NT2/D1 (cell line): ENCODE measurements at regions not wholly inside any gene's neighbourhood (a gene's known extent, or its start where the extent isn't known, plus 50 kb on each side); places are given as distances from the start of the nearest gene placed in this dataset.
"Not testable (repeated sequence)": the region's sequence is repeated elsewhere in the genome, so short reads cannot be mapped to it uniquely, and the experiment has no call there.

ENCODE experiments used
- DNase-seq: peaks from one replicate; pipeline ENCODE4 v3.0.0-alpha.2; 2011; ENCODE audit warnings: low read depth, low spot score
- H3K27me3 ChIP-seq: 2 replicates; pipeline ENCODE4 v1.6.0; 2011; ENCODE audit warnings: mild to moderate bottlenecking; ENCODE audit not compliant: insufficient read length, insufficient read depth
- H3K36me3 ChIP-seq: 2 replicates; pipeline ENCODE4 v1.6.1; 2011; ENCODE audit warnings: mild to moderate bottlenecking, low read length, mixed read lengths; ENCODE audit not compliant: insufficient read depth, insufficient read length
- H3K4me1 ChIP-seq: 2 replicates; pipeline ENCODE4 v1.5.1; 2011; ENCODE audit not compliant: insufficient read depth, insufficient read length
- H3K4me3 ChIP-seq: 2 replicates; pipeline ENCODE4 v1.5.1; 2011; ENCODE audit warnings: low read depth; ENCODE audit not compliant: insufficient read length
- H3K9ac ChIP-seq: 2 replicates; pipeline ENCODE4 v1.6.0; 2011; ENCODE audit warnings: low read depth; ENCODE audit not compliant: insufficient read length
- H3K9me3 ChIP-seq: 2 replicates; pipeline ENCODE4 v1.5.1; 2011; ENCODE audit warnings: mild to moderate bottlenecking, low read length; ENCODE audit not compliant: insufficient read depth
- SUZ12 ChIP-seq: IDR thresholded peaks from 2 replicates; pipeline ENCODE4 v1.6.1; 2011; ENCODE audit not compliant: insufficient read length, insufficient read depth; ENCODE audit errors: extremely low read depth
- YY1 ChIP-seq: IDR thresholded peaks from 2 replicates; pipeline ENCODE4 v1.6.1; 2011; ENCODE audit not compliant: insufficient read length, insufficient read depth
- ZNF274 ChIP-seq: IDR thresholded peaks from 2 replicates; pipeline ENCODE4 v1.6.1; 2011; ENCODE audit warnings: mild to moderate bottlenecking, low read depth, low read length

DNA sequence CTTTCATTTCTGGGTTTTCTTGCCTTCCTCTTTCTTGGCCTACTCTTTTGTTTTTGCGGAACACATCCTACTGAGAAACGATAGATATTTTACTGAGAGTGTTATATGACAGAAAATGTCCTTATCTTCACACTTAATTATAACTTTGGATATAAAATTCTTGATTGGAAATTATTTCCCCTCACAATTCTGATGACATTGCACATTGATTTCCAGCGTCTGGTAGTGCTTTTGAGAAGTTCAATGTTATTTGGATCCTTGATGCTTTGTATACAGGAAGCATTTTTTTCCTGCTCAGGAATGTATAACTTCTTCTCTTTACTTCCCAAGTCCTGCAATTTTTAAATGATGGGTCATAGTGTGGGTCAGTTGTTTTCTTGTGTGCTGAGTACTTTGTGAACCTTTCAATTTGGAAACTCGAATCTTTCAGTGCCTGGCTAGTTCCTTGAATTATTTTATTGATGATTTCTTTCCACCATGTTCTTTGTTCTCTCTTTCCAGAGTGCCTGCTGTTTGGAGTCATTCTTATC is 183.9 kb downstream of the PDCD6IP start:
- Histone ChIP-seq H3K27me3 (no peaks in the 10 kb centered on the region), H3K4me1 (no peaks in the 10 kb centered on the region), H3K9me3 (no peaks in the 10 kb centered on the region), H3K4me3 (no peak overlapping the region), H3K9ac (no peak overlapping the region), H3K36me3 (no peaks in the 10 kb centered on the region)
- TF ChIP-seq YY1 (no peak), ZNF274 (no peak), SUZ12 (no peak)
- no peak for DNase-seq

GRCh38 chr3:33982949-33983348 is 184.5 kb downstream of the PDCD6IP start:
- H3K9ac ChIP-seq, H3K9me3 ChIP-seq, H3K27me3 ChIP-seq, H3K4me1 ChIP-seq, H3K4me3 ChIP-seq, DNase-seq, H3K36me3 ChIP-seq: not testable (repeated sequence)

- no peak for TF ChIP-seq ZNF274
- TF ChIP-seq SUZ12: no peak
- no peak for TF ChIP-seq YY1
- Histone ChIP-seq H3K36me3 (no peaks in the 10 kb centered on the region), H3K4me1 (peaks cover 8% of the 10 kb centered on the region), H3K9ac (no peak overlapping the region), H3K9me3 (no peaks in the 10 kb centered on the region), H3K27me3 (no peaks in the 10 kb centered on the region), H3K4me3 (no peak overlapping the region)
- DNase-seq: no peak
These were observed 190.8 kb downstream of the PDCD6IP start for GRCh38 chr3:33989229-33989628.

GRCh38 chr3:33991673-33992072 is 193.2 kb downstream of the PDCD6IP start:
- no peak for DNase-seq
- TF ChIP-seq YY1 (no peak), ZNF274 (no peak), SUZ12 (no peak)
- Histone ChIP-seq H3K4me1 (peaks cover 8% of the 10 kb centered on the region), H3K36me3 (no peaks in the 10 kb centered on the region), H3K4me3 (no peak overlapping the region), H3K27me3 (no peaks in the 10 kb centered on the region), H3K9ac (no peak overlapping the region), H3K9me3 (peaks cover 17% of the 10 kb centered on the region; the same call in 1 of the 2 replicates)

GRCh38 chr3:33993631-33994030 is 195.2 kb downstream of the PDCD6IP start:
- DNase-seq: no peak
- Histone ChIP-seq H3K4me3 (no peak overlapping the region), H3K9ac (no peak overlapping the region), H3K27me3 (no peaks in the 10 kb centered on the region), H3K9me3 (peaks cover 18% of the 10 kb centered on the region; the same call in 1 of the 2 replicates), H3K4me1 (peaks cover 8% of the 10 kb centered on the region), H3K36me3 (no peaks in the 10 kb centered on the region)
- TF ChIP-seq ZNF274 (no peak), SUZ12 (no peak), YY1 (no peak)

DNA sequence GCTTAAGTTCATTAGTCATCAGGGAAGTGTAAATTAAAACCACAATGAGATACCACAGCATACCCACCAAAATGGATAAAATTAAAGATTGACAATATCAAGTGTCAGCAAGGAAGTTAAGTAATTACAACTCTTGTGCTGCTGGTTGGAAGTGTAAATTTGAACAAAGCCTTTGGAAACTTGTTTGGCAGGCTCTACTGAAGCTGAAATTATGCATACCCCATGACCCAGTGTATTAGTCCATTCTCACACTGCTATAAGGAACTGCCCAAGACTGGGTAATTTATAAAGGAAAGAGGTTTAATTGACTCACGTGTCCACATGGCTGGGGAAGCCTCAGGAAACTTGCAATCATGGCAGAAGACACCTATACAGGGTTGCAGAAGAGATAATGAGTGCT is 196.1 kb downstream of the PDCD6IP start:
- Histone ChIP-seq H3K9ac (no peak overlapping the region), H3K4me3 (no peak overlapping the region), H3K27me3 (no peaks in the 10 kb centered on the region), H3K4me1 (peaks cover under 1% of the 10 kb centered on the region), H3K9me3 (peaks cover 18% of the 10 kb centered on the region; the same call in 1 of the 2 replicates), H3K36me3 (no peaks in the 10 kb centered on the region)
- no peak for DNase-seq
- no peak for TF ChIP-seq SUZ12
- no peak for TF ChIP-seq YY1
- TF ChIP-seq ZNF274: no peak

GRCh38 chr3:34000301-34000700 is 201.9 kb downstream of the PDCD6IP start:
- Histone ChIP-seq H3K9ac (no peak overlapping the region), H3K36me3 (no peaks in the 10 kb centered on the region), H3K27me3 (no peaks in the 10 kb centered on the region), H3K4me1 (no peaks in the 10 kb centered on the region), H3K9me3 (peaks cover 12% of the 10 kb centered on the region; the same call in 1 of the 2 replicates), H3K4me3 (no peak overlapping the region)
- TF ChIP-seq YY1: no peak
- no peak for TF ChIP-seq SUZ12
- TF ChIP-seq ZNF274: no peak
- DNase-seq: no peak

- H3K9me3 ChIP-seq: 0 out of 2 replicates have a peak, but pooled peaks cover 5% of the 10 kb centered on the region
- H3K27me3 ChIP-seq: no peaks in the 10 kb centered on the region
- H3K36me3 ChIP-seq: no peaks in the 10 kb centered on the region
- no peak for TF ChIP-seq YY1
- no peak for TF ChIP-seq ZNF274
- no peak for TF ChIP-seq SUZ12
- no peak overlapping the region for H3K9ac ChIP-seq
- no peak for DNase-seq
- no peak overlapping the region for H3K4me3 ChIP-seq
- no peaks in the 10 kb centered on the region for H3K4me1 ChIP-seq
These were observed 202.6 kb downstream of the PDCD6IP start for GRCh38 chr3:34001022-34001421.
